ENCODE measurements at regions not wholly inside any gene's neighbourhood (a gene's known extent, or its start where the extent isn't known, plus 50 kb on each side); places are given as distances from the start of the nearest gene placed in this dataset.
A peak's percentile ranks its signal among the peaks of the same experiment; 100 is the strongest.
"Not testable (repeated sequence)": the region's sequence is repeated elsewhere in the genome, so short reads cannot be mapped to it uniquely, and the experiment has no call there.

DNA sequence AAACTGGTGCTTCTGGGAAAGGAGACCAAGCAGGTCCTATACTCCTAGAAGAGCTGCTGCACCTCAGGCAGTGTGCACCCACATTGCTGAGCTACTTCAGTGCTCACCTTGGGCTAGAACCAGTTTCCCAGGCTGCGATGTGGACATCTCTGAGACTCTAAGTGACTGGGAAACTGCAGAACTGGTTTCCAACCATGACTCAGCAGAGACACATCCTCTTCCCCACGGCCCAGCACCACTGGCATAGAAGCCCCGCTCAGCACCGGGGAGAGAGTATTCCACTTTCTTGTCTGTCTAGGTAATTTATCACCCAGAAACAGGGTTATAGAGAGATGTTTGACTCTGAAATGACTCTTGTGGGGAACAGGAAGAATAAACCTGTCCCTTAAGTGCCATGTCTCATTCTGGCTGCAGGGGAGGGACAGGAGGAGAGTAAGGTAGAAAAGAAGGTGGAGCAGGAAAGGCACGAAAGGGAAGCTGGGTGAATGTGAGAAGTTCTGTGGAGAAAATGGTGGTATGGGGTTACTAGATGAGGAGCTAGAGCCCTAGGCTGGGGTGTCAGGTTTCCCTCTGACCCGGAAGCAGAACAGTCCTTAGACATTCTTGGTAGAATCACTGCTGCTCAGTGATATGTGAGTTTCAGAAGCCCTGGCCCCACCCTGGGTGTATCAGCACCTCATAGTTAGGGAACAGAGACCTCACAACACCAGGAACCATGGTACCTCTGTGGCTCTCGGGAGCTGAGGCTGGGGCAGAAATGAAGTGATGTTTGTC, 340.4 kb upstream of the NCAM1 start:
- Histone ChIP-seq H3K9me3 (no peaks in the 10 kb centered on the region), H3K36me3 (no peaks in the 10 kb centered on the region), H3K4me3 (no peak overlapping the region), H3K27me3 (no peaks in the 10 kb centered on the region), H3K4me1 (peaks cover 5 to 43% (median 18%) of the 10 kb centered on the region in 3 donors), H3K27ac (peak overlapping the region; percentile 61 to 88 (median 86))
- DNase-seq: no peak
- intact Hi-C loops (cut with DNase I): no loop called here
- WGBS, 2 donors: 40 to 42% methylated on average over 6 of the region's 7 CpGs
- TF ChIP-seq POLR2A (IDR thresholded peaks at IDR 0.05): no peak
- TF ChIP-seq, protein P1, sequence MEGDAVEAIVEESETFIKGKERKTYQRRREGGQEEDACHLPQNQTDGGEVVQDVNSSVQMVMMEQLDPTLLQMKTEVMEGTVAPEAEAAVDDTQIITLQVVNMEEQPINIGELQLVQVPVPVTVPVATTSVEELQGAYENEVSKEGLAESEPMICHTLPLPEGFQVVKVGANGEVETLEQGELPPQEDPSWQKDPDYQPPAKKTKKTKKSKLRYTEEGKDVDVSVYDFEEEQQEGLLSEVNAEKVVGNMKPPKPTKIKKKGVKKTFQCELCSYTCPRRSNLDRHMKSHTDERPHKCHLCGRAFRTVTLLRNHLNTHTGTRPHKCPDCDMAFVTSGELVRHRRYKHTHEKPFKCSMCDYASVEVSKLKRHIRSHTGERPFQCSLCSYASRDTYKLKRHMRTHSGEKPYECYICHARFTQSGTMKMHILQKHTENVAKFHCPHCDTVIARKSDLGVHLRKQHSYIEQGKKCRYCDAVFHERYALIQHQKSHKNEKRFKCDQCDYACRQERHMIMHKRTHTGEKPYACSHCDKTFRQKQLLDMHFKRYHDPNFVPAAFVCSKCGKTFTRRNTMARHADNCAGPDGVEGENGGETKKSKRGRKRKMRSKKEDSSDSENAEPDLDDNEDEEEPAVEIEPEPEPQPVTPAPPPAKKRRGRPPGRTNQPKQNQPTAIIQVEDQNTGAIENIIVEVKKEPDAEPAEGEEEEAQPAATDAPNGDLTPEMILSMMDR (IDR thresholded peaks at IDR 0.05): no peak

DNA sequence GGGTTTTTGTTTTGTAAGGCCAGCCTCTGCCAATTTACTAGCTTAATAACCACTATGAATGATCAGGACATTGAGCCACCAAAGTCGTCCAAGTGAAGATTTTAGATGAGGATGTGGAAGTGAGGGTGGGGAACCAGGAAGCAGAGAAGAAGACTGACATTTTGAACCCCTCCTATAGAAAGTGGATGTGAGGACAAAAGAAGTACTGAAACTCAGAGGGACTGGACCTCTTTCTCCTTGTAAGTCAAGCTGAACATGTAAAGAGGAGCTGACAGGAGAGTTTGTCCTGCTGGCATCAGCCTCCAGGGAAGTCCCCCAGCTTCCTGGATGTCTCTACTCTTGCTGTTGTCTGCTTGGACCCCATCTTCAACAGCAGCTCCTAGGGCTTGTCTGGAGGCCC, 338.2 kb upstream of the NCAM1 start:
- TF ChIP-seq POLR2A (IDR thresholded peaks at IDR 0.05): no peak
- TF ChIP-seq, protein P1 (IDR thresholded peaks at IDR 0.05): no peak
- no peaks in the 10 kb centered on the region for H3K36me3 ChIP-seq
- peaks cover 4 to 33% (median 15%) of the 10 kb centered on the region in 3 donors for H3K4me1 ChIP-seq
- WGBS, 2 donors: 50 to 55% methylated on average over 1 of the region's 1 CpG
- H3K4me3 ChIP-seq: no peak overlapping the region
- no peak for DNase-seq
- no peaks in the 10 kb centered on the region for H3K27me3 ChIP-seq
- H3K9me3 ChIP-seq: no peaks in the 10 kb centered on the region
- no peak overlapping the region for H3K27ac ChIP-seq
- intact Hi-C loops (cut with DNase I): no loop called here

DNA sequence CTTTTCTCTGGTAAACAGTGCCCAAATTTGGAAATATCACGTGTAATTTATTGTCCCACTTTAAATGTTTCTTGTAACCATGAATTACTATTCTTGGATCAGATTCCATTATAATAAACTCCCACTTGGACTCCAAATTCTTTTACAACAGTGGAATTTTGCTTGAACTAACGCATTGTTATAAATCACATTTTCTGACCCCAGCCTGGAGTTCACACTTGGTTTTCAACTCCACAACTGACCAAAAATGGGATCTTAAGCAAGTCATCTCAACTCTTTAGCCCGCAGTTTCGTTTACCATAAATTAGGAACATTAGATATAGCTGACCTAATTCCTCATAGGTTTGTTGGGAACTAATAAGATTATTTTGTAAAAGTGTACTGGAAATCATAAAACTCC, 336.8 kb upstream of the NCAM1 start:
- peaks cover 4 to 33% (median 15%) of the 10 kb centered on the region in 3 donors for H3K4me1 ChIP-seq
- H3K9me3 ChIP-seq: no peaks in the 10 kb centered on the region

DNA sequence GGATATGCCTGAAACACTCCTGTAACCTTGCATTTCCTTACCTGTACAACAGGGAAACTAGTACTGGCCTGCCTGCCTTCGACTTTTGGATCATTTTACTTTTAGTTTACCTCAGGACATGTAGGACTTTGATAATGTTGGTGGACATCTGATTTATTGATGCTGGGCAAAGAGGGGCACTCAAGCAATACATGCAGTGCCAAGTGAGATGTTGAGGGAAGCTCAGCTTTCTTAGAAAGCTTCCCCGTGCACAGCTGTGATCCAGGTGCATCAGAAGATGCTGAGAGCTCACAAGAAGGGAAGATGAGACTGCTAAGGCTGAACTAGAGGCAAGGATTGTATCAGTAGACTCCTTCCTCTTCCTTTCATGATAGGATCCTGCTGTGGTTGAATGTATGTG, 336.2 kb upstream of the NCAM1 start:
- DNase-seq; H3K27me3 ChIP-seq; H3K4me3 ChIP-seq; intact Hi-C loops (cut with DNase I); H3K36me3 ChIP-seq; H3K9me3 ChIP-seq: not testable (repeated sequence)
- Histone ChIP-seq H3K4me1 (peaks cover 4 to 32% (median 15%) of the 10 kb centered on the region in 3 donors), H3K27ac (peak overlapping the region in 1 of 4 donors; percentile 23)
- WGBS, 2 donors: 47 to 48% methylated on average over 2 of the region's 2 CpGs

More for the DNA sequence above, 336.8 kb upstream of the NCAM1 start:
- intact Hi-C loops (cut with DNase I): no loop called here
- Histone ChIP-seq H3K27ac (no peak overlapping the region), H3K27me3 (no peaks in the 10 kb centered on the region), H3K36me3 (no peaks in the 10 kb centered on the region), H3K4me3 (no peak overlapping the region)
- WGBS, 2 donors: 79 to 82% methylated on average over 4 of the region's 4 CpGs
- TF ChIP-seq, protein P1 (IDR thresholded peaks at IDR 0.05): no peak
- TF ChIP-seq POLR2A (IDR thresholded peaks at IDR 0.05): no peak
- no peak for DNase-seq

DNA sequence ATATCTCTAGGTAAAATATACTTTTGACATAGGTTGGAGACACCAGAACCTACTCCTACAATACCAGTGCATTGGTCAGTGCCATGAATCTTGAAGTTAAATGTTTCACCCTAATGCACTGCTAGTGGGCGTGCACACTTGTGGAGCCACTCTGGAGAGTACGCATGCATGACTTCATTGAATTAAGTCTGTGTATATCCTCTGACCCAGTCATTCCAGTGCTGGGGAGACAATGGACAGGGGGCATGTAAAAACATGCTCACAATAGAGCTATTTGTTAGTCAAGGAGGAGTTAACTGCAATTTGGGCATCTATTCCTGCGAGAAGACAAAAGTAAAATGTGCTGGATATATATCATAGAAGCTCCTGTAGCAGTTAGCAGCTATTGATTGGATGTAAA, 335.4 kb upstream of the NCAM1 start:
- 26 to 62% methylated on average over 3 of the region's 3 CpGs for WGBS, 2 donors
- H3K4me1 ChIP-seq: peaks cover 0 to 24% (median 6%) of the 10 kb centered on the region in 3 donors
- no peaks in the 10 kb centered on the region for H3K36me3 ChIP-seq
- TF ChIP-seq, protein P1 (IDR thresholded peaks at IDR 0.05): no peak
- TF ChIP-seq POLR2A (IDR thresholded peaks at IDR 0.05): no peak
- no peak overlapping the region for H3K4me3 ChIP-seq
- no peak for DNase-seq
- no peaks in the 10 kb centered on the region for H3K27me3 ChIP-seq
- intact Hi-C loops (cut with DNase I): no loop called here
- peak overlapping the region in 1 of 4 donors; percentile 23 for H3K27ac ChIP-seq
- H3K9me3 ChIP-seq: no peaks in the 10 kb centered on the region
